Lower lobe of right lung (tissue), 2 donors: ENCODE measurements at regions not wholly inside any gene's neighbourhood (a gene's known extent, or its start where the extent isn't known, plus 50 kb on each side); places are given as distances from the start of the nearest gene placed in this dataset.
A peak's percentile ranks its signal among the peaks of the same experiment; 100 is the strongest.

Source experiments
- ATAC-seq, 2 donors: fragments of 200-7000 bp; cut with Tn5 transposase; one replicate each; pipeline ENCODE4 v1.9.1; 2020 to 2022; ENCODE audit warnings: mild to moderate bottlenecking in 2 of 2, moderate library complexity in 2 of 2
- DNase-seq: peaks from one replicate; pipeline ENCODE4 v3.0.0-alpha.2; 2020
- H3K27ac ChIP-seq: fragments of 200-600 bp; one replicate; pipeline ENCODE4 v1.8.0; 2022
- H3K27me3 ChIP-seq: fragments of 200-600 bp; one replicate; pipeline ENCODE4 v1.8.0; 2022; ENCODE audit warnings: low read depth
- H3K36me3 ChIP-seq: fragments of 200-600 bp; one replicate; pipeline ENCODE4 v1.8.0; 2022; ENCODE audit warnings: mild to moderate bottlenecking
- H3K4me1 ChIP-seq: fragments of 200-600 bp; one replicate; pipeline ENCODE4 v1.8.0; 2022
- H3K4me3 ChIP-seq: fragments of 200-600 bp; one replicate; pipeline ENCODE4 v1.8.0; 2022; ENCODE audit warnings: mild to moderate bottlenecking
- H3K9me3 ChIP-seq: fragments of 200-600 bp; one replicate; pipeline ENCODE4 v1.8.0; 2022
- intact Hi-C: fragments of 100-400 bp; cut with DNase I; formaldehyde crosslinking; loops from one replicate; pipeline ENCODE4 v1.11.0; 2022
- TF ChIP-seq, protein P1 (sequence below): fragments of 200-600 bp; IDR thresholded peaks from one replicate; pipeline ENCODE4 v1.8.0; 2022; ENCODE audit warnings: antibody characterized with exemption, mild to moderate bottlenecking
- donor health status: DM: no; HTN: yes; CAD: no; lungs with severe emphysema.

DNA sequence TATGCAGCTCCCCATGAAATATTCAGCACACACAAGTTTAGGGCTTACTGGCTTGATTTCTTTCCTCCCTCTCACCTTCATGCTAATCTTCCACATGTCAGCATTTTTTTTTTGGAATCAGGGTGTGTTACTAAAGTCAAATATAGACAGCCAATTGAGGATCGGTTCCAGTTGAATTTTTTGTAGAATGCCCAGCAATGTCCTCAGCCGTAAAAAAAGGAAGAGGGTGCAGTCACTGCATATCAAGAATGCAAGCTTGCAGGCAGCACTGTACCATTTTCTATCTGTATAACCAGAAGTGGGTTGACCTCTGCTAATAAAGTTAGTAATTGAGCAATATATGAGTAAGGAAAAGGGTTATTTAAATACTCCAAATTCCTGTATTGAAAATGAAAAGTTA, 51.4 kb upstream of the CHMP2B start:
- ATAC-seq (no peak), DNase-seq (no peak)
- Histone ChIP-seq H3K4me3 (no peak overlapping the region), H3K36me3 (no peaks in the 10 kb centered on the region), H3K27me3 (no peaks in the 10 kb centered on the region), H3K9me3 (no peaks in the 10 kb centered on the region), H3K27ac (no peak overlapping the region), H3K4me1 (no peaks in the 10 kb centered on the region)
- intact Hi-C loops, result no loop called here
- TF ChIP-seq, protein P1, sequence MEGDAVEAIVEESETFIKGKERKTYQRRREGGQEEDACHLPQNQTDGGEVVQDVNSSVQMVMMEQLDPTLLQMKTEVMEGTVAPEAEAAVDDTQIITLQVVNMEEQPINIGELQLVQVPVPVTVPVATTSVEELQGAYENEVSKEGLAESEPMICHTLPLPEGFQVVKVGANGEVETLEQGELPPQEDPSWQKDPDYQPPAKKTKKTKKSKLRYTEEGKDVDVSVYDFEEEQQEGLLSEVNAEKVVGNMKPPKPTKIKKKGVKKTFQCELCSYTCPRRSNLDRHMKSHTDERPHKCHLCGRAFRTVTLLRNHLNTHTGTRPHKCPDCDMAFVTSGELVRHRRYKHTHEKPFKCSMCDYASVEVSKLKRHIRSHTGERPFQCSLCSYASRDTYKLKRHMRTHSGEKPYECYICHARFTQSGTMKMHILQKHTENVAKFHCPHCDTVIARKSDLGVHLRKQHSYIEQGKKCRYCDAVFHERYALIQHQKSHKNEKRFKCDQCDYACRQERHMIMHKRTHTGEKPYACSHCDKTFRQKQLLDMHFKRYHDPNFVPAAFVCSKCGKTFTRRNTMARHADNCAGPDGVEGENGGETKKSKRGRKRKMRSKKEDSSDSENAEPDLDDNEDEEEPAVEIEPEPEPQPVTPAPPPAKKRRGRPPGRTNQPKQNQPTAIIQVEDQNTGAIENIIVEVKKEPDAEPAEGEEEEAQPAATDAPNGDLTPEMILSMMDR, result no peak

DNA sequence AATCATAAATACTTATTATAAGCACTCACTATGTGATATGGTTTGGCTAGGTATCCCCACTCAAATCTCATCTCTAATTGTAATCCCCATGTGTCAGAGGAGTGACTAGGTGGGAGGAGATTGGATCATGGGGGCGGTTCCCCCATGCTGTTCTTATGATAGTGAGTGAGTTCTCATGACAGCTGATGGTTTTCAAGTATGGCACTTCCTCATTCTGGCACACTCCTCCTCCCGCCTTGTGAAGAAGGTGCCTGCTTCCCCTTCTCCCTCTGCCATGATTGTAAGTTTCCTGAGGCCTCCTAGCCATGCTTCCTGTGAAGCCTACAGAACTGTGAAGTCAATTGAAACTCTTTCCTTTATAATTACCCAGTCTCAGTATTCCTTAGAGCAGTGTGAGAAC, 53.3 kb upstream of the CHMP2B start:
- DNase-seq (no peak), ATAC-seq (no peak)
- Histone ChIP-seq H3K9me3 (no peaks in the 10 kb centered on the region), H3K27ac (no peak overlapping the region), H3K4me1 (no peaks in the 10 kb centered on the region), H3K27me3 (no peaks in the 10 kb centered on the region), H3K4me3 (no peak overlapping the region), H3K36me3 (no peaks in the 10 kb centered on the region)
- TF ChIP-seq, protein P1, result no peak
- intact Hi-C loops, result no loop called here

DNA sequence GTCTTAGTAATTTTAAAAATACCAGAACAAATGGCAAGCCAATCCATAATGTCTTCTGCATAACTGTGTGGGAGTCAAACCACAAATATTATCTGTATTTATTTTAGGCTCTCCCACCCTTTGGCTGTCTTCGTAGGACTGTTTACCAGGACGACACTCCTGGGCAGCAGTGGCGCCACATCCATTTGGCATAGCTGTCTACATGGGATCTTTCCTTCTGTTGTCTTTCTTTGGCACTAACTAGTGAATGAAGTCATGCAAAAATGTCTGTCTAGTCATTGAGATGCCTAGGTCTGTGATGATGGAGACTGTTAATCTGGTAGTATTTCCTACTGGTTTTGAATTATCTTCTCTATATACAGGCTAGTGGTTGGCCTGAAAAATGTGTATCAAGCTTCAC, 54.0 kb upstream of the CHMP2B start:
- no peak overlapping the region for H3K27ac ChIP-seq
- intact Hi-C loops, result no loop called here
- no peak overlapping the region for H3K4me3 ChIP-seq

DNA sequence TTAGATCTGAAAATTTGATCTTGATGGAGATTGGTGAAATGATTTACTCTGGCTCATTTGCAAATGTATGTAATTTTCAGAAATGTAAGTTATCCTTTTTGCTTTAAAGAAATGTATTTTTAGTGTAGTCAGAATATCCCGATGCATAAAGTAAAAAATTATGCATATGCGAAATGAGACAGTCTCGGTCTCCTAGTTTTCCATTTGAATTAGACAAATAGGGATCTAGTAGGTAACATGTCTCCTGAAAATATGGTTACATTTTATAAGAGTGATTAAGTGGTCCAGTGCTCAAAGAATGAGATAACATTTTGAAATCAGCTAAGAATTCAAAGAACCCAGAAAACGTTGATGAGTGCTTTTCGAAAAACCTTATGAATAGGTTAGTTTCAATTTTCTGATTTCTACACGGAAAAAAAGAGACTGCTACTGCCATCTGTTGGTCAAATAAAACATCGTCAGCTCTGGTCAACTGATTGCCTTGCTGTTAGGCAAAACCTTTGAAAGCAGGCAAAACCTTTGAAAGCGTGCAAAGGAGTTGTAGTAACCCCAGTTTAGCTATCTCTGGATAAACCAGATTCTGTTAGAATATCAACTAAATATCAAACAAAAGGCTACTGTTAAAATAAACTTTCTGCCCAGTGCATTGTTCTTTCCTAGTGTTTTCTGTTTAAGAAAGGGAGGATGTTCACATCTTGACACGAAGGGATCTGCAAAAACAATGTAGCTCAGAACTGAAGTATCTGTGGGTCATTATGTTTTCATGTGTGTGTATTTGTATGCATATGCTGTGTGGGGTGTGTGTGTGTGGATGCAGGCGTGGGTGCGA, 59.3 kb upstream of the CHMP2B start:
- peak in 1 of 2 donors; percentile 66 for ATAC-seq

More for the DNA sequence above, 54.0 kb upstream of the CHMP2B start:
- DNase-seq (no peak), ATAC-seq (no peak)
- no peaks in the 10 kb centered on the region for H3K9me3 ChIP-seq
- TF ChIP-seq, protein P1, result no peak
- no peaks in the 10 kb centered on the region for H3K4me1 ChIP-seq
- H3K36me3 ChIP-seq, result no peaks in the 10 kb centered on the region
- peaks cover 4% of the 10 kb centered on the region for H3K27me3 ChIP-seq

DNA sequence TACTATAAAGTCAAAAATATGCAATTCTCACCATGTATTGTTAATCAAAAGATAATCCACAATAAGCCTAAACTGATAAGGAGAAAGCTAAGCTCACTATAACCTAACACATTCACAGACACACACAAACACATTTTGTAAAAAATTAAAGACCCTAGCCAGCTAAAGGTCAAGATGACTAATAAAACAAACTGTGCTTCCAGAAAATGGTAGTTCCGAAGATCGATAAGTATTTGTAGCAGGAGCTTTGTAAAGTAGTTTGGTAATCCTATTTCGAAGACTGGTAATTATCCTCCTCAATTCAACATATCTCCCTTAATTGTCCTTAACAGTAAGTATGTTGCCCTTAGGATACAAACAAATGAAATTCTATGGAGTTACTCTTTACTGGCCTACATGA, 62.9 kb upstream of the CHMP2B start:
- Histone ChIP-seq H3K9me3 (no peaks in the 10 kb centered on the region), H3K27me3 (peaks cover 4% of the 10 kb centered on the region), H3K27ac (no peak overlapping the region), H3K36me3 (no peaks in the 10 kb centered on the region), H3K4me1 (no peaks in the 10 kb centered on the region), H3K4me3 (no peak overlapping the region)
- intact Hi-C loops, result no loop called here
- ATAC-seq, result no peak
- TF ChIP-seq, protein P1, result no peak
- DNase-seq, result no peak

More for the DNA sequence above, 59.3 kb upstream of the CHMP2B start:
- intact Hi-C loops, result loop anchor here (5.0 kb wide), 1 partner anchor 396 kb away; no protein-coding TSS in a partner anchor
- H3K27me3 ChIP-seq, result peaks cover 4% of the 10 kb centered on the region
- no peaks in the 10 kb centered on the region for H3K36me3 ChIP-seq
- peak overlapping the region; percentile 45 for H3K4me3 ChIP-seq
- TF ChIP-seq, protein P1, result peak; percentile 64
- H3K4me1 ChIP-seq, result no peaks in the 10 kb centered on the region
- no peaks in the 10 kb centered on the region for H3K9me3 ChIP-seq
- no peak for DNase-seq
- H3K27ac ChIP-seq, result no peak overlapping the region
